SK-N-SH (cell line): ENCODE measurements at regions not wholly inside any gene's neighbourhood (a gene's known extent, or its start where the extent isn't known, plus 50 kb on each side); places are given as distances from the start of the nearest gene placed in this dataset.

Experiments
- CTCF ChIA-PET: fragments of 300-600, 350-600 bp; formaldehyde crosslinking; extraction: SDS; loops from one replicate; lab custom pipeline; 2021; lab: Yijun Ruan, JAX
- POLR2A ChIA-PET: fragments of 350-600 bp; sonication (Branson Sonifier 250); formaldehyde crosslinking; extraction: SDS; loops from one replicate; lab custom pipeline; 2020; ENCODE audit warnings: antibody characterized with exemption, inconsistent platforms; lab: Yijun Ruan, JAX
- DNase-seq: peaks from one replicate; pipeline ENCODE4 v3.0.0; 2012
- H2AFZ ChIP-seq: fragments of 200-600 bp; sonication (generic); 2 replicates; pipeline ENCODE4 v1.8.1; 2016; ENCODE audit warnings: antibody characterized with exemption, mild to moderate bottlenecking, low read depth
- H3F3A ChIP-seq: fragments of 200-600 bp; sonication (generic); replicated peaks from 2 replicates; pipeline ENCODE3; 2016; ENCODE audit warnings: antibody characterized with exemption, mild to moderate bottlenecking; ENCODE audit not compliant: insufficient read depth
- H3K27ac ChIP-seq, 2 experiments: fragments of 200-500 bp in 1 of 2; fragments of 200-600 bp in 1 of 2; sonication (Bioruptor generic) in 1 of 2; sonication (generic), shearing (Covaris generic) in 1 of 2; 2 replicates each; pipeline versions ENCODE4 v1.5.1 to v1.6.1; 2014 to 2016; ENCODE audit warnings: low read depth in 2 of 2, inconsistent platforms in 1 of 2, low read length in 1 of 2, mild to moderate bottlenecking in 1 of 2, mixed read lengths in 1 of 2
- H3K27me3 ChIP-seq: fragments of 200-600 bp; sonication (generic), shearing (Covaris generic); 2 replicates; pipeline ENCODE4 v1.6.1; 2016; ENCODE audit warnings: mixed run types; ENCODE audit not compliant: insufficient read depth
- H3K36me3 ChIP-seq, 2 experiments: fragments of 200-500 bp in 1 of 2; fragments of 200-600 bp in 1 of 2; sonication (Bioruptor generic) in 1 of 2; sonication (generic) in 1 of 2; replicated peaks in 1 of 2; 2 replicates each; pipeline versions ENCODE3 to v1.5.1; 2014 to 2016; ENCODE audit warnings: low read length in 1 of 2, mild to moderate bottlenecking in 1 of 2; ENCODE audit not compliant: insufficient read depth in 2 of 2, control insufficient read depth in 1 of 2
- H3K4me1 ChIP-seq, 2 experiments: fragments of 200-500 bp in 1 of 2; fragments of 200-600 bp in 1 of 2; sonication (Bioruptor generic) in 1 of 2; sonication (generic), shearing (Covaris generic) in 1 of 2; 2 replicates each; pipeline versions ENCODE4 v1.5.1 to v1.6.1; 2014 to 2016; ENCODE audit warnings: low read depth in 1 of 2, low read length in 1 of 2, mixed run types in 1 of 2; ENCODE audit not compliant: insufficient read depth in 2 of 2, control insufficient read depth in 1 of 2
- H3K4me2 ChIP-seq: fragments of 200-600 bp; sonication (generic), shearing (Covaris generic); 2 replicates; pipeline ENCODE4 v1.6.1; 2017; ENCODE audit warnings: mixed run types
- H3K4me3 ChIP-seq, 2 experiments: fragments of 200-500 bp in 1 of 2; fragments of 200-600 bp in 1 of 2; sonication (Bioruptor generic) in 1 of 2; sonication (generic), shearing (Covaris generic) in 1 of 2; 2 replicates each; pipeline versions ENCODE4 v1.5.1 to v1.8.1; 2014 to 2016; ENCODE audit warnings: low read depth in 2 of 2, inconsistent platforms in 1 of 2, low read length in 1 of 2, mild to moderate bottlenecking in 1 of 2, mixed read lengths in 1 of 2, moderate library complexity in 1 of 2
- H3K79me2 ChIP-seq: fragments of 200-600 bp; sonication (generic); 2 replicates; pipeline ENCODE4 v1.8.1; 2017; ENCODE audit warnings: mild to moderate bottlenecking; ENCODE audit not compliant: insufficient read depth
- H3K9ac ChIP-seq: fragments of 200-600 bp; sonication (generic); 2 replicates; pipeline ENCODE4 v1.6.1; 2017; ENCODE audit warnings: mixed run types
- H3K9me2 ChIP-seq: fragments of 200-600 bp; sonication (generic); 2 replicates; pipeline ENCODE4 v1.6.1; 2017; ENCODE audit warnings: mixed run types
- H3K9me3 ChIP-seq: fragments of 200-600 bp; sonication (generic); 2 replicates; pipeline ENCODE4 v1.6.1; 2017; ENCODE audit warnings: mixed run types, mild to moderate bottlenecking, moderate library complexity
- H4K20me1 ChIP-seq: fragments of 200-600 bp; sonication (generic); 2 replicates; pipeline ENCODE4 v1.6.1; 2017; ENCODE audit warnings: mild to moderate bottlenecking, mixed run types; ENCODE audit not compliant: insufficient read depth
- CHD2 ChIP-seq: fragments of 150-350 bp; IDR thresholded peaks from 2 replicates; pipeline ENCODE4 v1.6.1; 2018; ENCODE audit warnings: low read length; ENCODE audit not compliant: partially characterized antibody
- ELF1 ChIP-seq: IDR thresholded peaks from 2 replicates; pipeline ENCODE4 v1.4.0; 2012
- EZH2phosphoT487 ChIP-seq: fragments of 200-600 bp; sonication (generic); IDR thresholded peaks from 2 replicates; pipeline ENCODE4 v1.6.1; 2017; ENCODE audit warnings: low read depth, mixed run types, mild to moderate bottlenecking, antibody characterized with exemption, moderate library complexity, borderline replicate concordance
- FOSL2 ChIP-seq: IDR thresholded peaks from 2 replicates; pipeline ENCODE4 v1.4.0; 2012; ENCODE audit warnings: low read depth, mild to moderate bottlenecking, moderate library complexity, borderline replicate concordance
- GABPA ChIP-seq: IDR thresholded peaks from 2 replicates; pipeline ENCODE4 v1.4.0; 2012; ENCODE audit warnings: low read depth, mild to moderate bottlenecking
- JUND ChIP-seq: IDR thresholded peaks from 2 replicates; pipeline ENCODE4 v1.4.0; 2012
- MEF2A ChIP-seq: IDR thresholded peaks from 2 replicates; pipeline ENCODE4 v1.4.0; 2012; ENCODE audit warnings: low read depth, borderline replicate concordance
- MXI1 ChIP-seq: IDR thresholded peaks from 2 replicates; pipeline ENCODE4 v1.6.1; 2012; ENCODE audit warnings: mild to moderate bottlenecking, low read depth, low read length, improper control_type of control experiment
- NRF1 ChIP-seq: IDR thresholded peaks from 2 replicates; pipeline ENCODE4 v1.6.1; 2012; ENCODE audit warnings: low read depth, mild to moderate bottlenecking, low read length
- POLR2AphosphoS5 ChIP-seq: IDR thresholded peaks from 2 replicates; pipeline ENCODE4 v1.6.1; 2012; ENCODE audit warnings: low read depth, low read length
- RAD21 ChIP-seq: IDR thresholded peaks from 2 replicates; pipeline ENCODE4 v1.6.1; 2012; ENCODE audit warnings: mild to moderate bottlenecking, low read length
- RCOR1 ChIP-seq: fragments of 150-350 bp; IDR thresholded peaks from 2 replicates; pipeline ENCODE4 v1.6.1; 2017; ENCODE audit warnings: antibody characterized with exemption, low read length
- RXRA ChIP-seq: IDR thresholded peaks from 2 replicates; pipeline ENCODE4 v1.4.0; 2012; ENCODE audit warnings: low read depth, mild to moderate bottlenecking, borderline replicate concordance
- TAF1 ChIP-seq: IDR thresholded peaks from 2 replicates; pipeline ENCODE4 v1.6.1; 2012; ENCODE audit warnings: low read depth, mild to moderate bottlenecking, low read length, moderate library complexity, borderline replicate concordance
- YY1 ChIP-seq: IDR thresholded peaks from 2 replicates; pipeline ENCODE4 v1.4.0; 2012; ENCODE audit warnings: low read depth, mild to moderate bottlenecking
- WGBS: methylation state at CpG from one replicate; pipeline ENCODE4 v1.1.6; 2017; ENCODE audit warnings: low lambda C conversion rate; 5-methylcytosine and 5-hydroxymethylcytosine counted together
- TF ChIP-seq, protein P1 (sequence below): IDR thresholded peaks from 2 replicates; pipeline ENCODE4 v1.6.1; 2012; ENCODE audit warnings: mild to moderate bottlenecking, low read depth, low read length, moderate library complexity
- TF ChIP-seq, protein P2 (sequence below): IDR thresholded peaks from 2 replicates; pipeline ENCODE4; 2012
- TF ChIP-seq, protein P3 (sequence below): IDR thresholded peaks from 2 replicates; pipeline ENCODE4 v1.4.0; 2012; ENCODE audit warnings: low read depth, borderline replicate concordance
- TF ChIP-seq, protein P4 (sequence below): fragments of 200-600 bp; sonication (generic); IDR thresholded peaks from 2 replicates; pipeline ENCODE4 v1.6.1; 2017; ENCODE audit warnings: antibody characterized with exemption, mild to moderate bottlenecking, moderate library complexity
- TF ChIP-seq, protein P5 (sequence below): fragments of 150-350 bp; IDR thresholded peaks from 2 replicates; pipeline ENCODE4 v1.6.1; 2016; ENCODE audit warnings: mild to moderate bottlenecking, low read depth, low read length

DNA sequence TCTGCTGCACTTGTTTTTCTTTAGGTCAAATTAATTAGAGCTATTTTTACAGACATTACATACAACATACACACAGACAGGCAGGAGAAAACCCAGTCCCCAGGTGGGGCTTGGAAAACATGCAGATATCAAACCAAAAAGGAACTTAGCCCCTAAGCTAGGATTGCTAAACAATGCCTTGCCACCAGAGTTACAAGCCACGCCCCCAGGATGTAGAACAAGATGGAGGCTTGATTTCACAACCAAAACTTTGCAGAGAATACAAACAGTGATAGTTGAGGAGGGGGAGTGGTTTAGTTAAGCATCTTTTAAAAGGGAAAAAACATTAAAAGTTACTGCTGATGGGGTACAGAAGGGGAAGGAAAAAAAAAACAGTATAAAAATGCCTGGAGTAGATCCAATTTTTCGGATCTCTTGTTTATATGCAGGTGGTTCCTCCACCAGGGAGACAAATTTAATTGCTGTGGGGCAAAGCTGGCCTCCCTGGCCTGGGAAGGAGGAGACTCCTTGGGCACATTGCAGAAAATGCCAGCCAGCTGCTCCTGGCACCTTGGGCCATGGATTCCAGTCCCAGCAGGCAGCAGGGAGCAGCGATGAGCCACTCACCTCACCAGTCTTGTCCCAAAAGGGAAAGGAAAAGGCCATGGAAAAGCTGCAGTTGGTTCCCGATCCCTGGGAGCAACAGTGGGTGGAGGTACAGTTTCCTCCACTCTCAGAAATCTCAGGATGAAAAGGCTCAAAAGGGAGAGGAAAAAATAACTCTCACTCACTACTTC is 348.4 kb upstream of the REG3G start:
- CTCF ChIA-PET = no interaction called here
- 29% methylated on average over 4 of the region's 4 CpGs for WGBS

More for the DNA sequence above, 348.4 kb upstream of the REG3G start:
- Histone ChIP-seq H3K9me3 (no peaks in the 10 kb centered on the region), H3K4me3 (no peak overlapping the region), H3K36me3 (no peaks in the 10 kb centered on the region), H3K79me2 (no peaks in the 10 kb centered on the region), H3K9me2 (no peaks in the 10 kb centered on the region), H3K4me1 (peaks cover 0 to 4% of the 10 kb centered on the region in 2 experiments; a peak in 1 of 4 replicates), H3F3A (no peaks in the 10 kb centered on the region), H2AFZ (0 out of 2 replicates have a peak overlapping the region, but pooled peaks have one; percentile 35), H3K27me3 (no peaks in the 10 kb centered on the region), H4K20me1 (no peaks in the 10 kb centered on the region), H3K9ac (no peak overlapping the region), H3K27ac (no peak overlapping the region), H3K4me2 (no peak overlapping the region)
- POLR2A ChIA-PET = no interaction called here
- no peak for DNase-seq
- no peak for TF ChIP-seq CHD2
- TF ChIP-seq, protein P1, sequence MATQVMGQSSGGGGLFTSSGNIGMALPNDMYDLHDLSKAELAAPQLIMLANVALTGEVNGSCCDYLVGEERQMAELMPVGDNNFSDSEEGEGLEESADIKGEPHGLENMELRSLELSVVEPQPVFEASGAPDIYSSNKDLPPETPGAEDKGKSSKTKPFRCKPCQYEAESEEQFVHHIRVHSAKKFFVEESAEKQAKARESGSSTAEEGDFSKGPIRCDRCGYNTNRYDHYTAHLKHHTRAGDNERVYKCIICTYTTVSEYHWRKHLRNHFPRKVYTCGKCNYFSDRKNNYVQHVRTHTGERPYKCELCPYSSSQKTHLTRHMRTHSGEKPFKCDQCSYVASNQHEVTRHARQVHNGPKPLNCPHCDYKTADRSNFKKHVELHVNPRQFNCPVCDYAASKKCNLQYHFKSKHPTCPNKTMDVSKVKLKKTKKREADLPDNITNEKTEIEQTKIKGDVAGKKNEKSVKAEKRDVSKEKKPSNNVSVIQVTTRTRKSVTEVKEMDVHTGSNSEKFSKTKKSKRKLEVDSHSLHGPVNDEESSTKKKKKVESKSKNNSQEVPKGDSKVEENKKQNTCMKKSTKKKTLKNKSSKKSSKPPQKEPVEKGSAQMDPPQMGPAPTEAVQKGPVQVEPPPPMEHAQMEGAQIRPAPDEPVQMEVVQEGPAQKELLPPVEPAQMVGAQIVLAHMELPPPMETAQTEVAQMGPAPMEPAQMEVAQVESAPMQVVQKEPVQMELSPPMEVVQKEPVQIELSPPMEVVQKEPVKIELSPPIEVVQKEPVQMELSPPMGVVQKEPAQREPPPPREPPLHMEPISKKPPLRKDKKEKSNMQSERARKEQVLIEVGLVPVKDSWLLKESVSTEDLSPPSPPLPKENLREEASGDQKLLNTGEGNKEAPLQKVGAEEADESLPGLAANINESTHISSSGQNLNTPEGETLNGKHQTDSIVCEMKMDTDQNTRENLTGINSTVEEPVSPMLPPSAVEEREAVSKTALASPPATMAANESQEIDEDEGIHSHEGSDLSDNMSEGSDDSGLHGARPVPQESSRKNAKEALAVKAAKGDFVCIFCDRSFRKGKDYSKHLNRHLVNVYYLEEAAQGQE = no peak
- TF ChIP-seq MXI1 = no peak
- no peak for TF ChIP-seq TAF1
- TF ChIP-seq JUND = no peak
- TF ChIP-seq NRF1 = no peak
- TF ChIP-seq MEF2A = no peak
- TF ChIP-seq, protein P2, sequence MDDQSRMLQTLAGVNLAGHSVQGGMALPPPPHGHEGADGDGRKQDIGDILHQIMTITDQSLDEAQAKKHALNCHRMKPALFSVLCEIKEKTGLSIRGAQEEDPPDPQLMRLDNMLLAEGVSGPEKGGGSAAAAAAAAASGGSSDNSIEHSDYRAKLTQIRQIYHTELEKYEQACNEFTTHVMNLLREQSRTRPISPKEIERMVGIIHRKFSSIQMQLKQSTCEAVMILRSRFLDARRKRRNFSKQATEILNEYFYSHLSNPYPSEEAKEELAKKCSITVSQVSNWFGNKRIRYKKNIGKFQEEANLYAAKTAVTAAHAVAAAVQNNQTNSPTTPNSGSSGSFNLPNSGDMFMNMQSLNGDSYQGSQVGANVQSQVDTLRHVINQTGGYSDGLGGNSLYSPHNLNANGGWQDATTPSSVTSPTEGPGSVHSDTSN = no peak
- TF ChIP-seq ELF1 = no peak
- no peak for TF ChIP-seq RAD21
- TF ChIP-seq, protein P3, sequence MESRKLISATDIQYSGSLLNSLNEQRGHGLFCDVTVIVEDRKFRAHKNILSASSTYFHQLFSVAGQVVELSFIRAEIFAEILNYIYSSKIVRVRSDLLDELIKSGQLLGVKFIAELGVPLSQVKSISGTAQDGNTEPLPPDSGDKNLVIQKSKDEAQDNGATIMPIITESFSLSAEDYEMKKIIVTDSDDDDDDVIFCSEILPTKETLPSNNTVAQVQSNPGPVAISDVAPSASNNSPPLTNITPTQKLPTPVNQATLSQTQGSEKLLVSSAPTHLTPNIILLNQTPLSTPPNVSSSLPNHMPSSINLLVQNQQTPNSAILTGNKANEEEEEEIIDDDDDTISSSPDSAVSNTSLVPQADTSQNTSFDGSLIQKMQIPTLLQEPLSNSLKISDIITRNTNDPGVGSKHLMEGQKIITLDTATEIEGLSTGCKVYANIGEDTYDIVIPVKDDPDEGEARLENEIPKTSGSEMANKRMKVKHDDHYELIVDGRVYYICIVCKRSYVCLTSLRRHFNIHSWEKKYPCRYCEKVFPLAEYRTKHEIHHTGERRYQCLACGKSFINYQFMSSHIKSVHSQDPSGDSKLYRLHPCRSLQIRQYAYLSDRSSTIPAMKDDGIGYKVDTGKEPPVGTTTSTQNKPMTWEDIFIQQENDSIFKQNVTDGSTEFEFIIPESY = no peak
- no peak for TF ChIP-seq FOSL2
- no peak for TF ChIP-seq RCOR1
- TF ChIP-seq, protein P4, sequence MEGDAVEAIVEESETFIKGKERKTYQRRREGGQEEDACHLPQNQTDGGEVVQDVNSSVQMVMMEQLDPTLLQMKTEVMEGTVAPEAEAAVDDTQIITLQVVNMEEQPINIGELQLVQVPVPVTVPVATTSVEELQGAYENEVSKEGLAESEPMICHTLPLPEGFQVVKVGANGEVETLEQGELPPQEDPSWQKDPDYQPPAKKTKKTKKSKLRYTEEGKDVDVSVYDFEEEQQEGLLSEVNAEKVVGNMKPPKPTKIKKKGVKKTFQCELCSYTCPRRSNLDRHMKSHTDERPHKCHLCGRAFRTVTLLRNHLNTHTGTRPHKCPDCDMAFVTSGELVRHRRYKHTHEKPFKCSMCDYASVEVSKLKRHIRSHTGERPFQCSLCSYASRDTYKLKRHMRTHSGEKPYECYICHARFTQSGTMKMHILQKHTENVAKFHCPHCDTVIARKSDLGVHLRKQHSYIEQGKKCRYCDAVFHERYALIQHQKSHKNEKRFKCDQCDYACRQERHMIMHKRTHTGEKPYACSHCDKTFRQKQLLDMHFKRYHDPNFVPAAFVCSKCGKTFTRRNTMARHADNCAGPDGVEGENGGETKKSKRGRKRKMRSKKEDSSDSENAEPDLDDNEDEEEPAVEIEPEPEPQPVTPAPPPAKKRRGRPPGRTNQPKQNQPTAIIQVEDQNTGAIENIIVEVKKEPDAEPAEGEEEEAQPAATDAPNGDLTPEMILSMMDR = no peak
- TF ChIP-seq, protein P5, sequence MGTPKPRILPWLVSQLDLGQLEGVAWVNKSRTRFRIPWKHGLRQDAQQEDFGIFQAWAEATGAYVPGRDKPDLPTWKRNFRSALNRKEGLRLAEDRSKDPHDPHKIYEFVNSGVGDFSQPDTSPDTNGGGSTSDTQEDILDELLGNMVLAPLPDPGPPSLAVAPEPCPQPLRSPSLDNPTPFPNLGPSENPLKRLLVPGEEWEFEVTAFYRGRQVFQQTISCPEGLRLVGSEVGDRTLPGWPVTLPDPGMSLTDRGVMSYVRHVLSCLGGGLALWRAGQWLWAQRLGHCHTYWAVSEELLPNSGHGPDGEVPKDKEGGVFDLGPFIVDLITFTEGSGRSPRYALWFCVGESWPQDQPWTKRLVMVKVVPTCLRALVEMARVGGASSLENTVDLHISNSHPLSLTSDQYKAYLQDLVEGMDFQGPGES = no peak
- no peak for TF ChIP-seq YY1
- no peak for TF ChIP-seq EZH2phosphoT487
- no peak for TF ChIP-seq POLR2AphosphoS5
- TF ChIP-seq GABPA = no peak
- no peak for TF ChIP-seq RXRA
